ENCODE measurements at regions not wholly inside any gene's neighbourhood (a gene's known extent, or its start where the extent isn't known, plus 50 kb on each side); places are given as distances from the start of the nearest gene placed in this dataset.

- no peak overlapping the region for H3K27ac Mint-ChIP-seq (ENCODE audit: unreplicated experiment)
- intact Hi-C loops (cut with micrococcal nuclease; ENCODE audit: unreplicated experiment) = loop anchor here (1.0 to 10.0 kb wide), 3 partner anchors 249 to 759 kb away; no protein-coding TSS in a partner anchor
- no peaks in the 10 kb centered on the region for H3K27me3 Mint-ChIP-seq (ENCODE audit: unreplicated experiment)
- CTCF ChIA-PET = interaction anchor here (1.1 to 1.6 kb wide), 4 partner anchors 56 to 774 kb away, joined by 3 to 5 read pairs (median 4); no protein-coding TSS in a partner anchor
- peaks cover 25% of the 10 kb centered on the region for H3K4me1 Mint-ChIP-seq (ENCODE audit: low read depth, unreplicated experiment)
- no peak for TF ChIP-seq CTCF (IDR thresholded peaks at IDR 0.05; ENCODE audit: unreplicated experiment)
- no peaks in the 10 kb centered on the region for H3K36me3 Mint-ChIP-seq (ENCODE audit: insufficient read depth, unreplicated experiment)
- DNase-seq = peak; percentile 55
- no peaks in the 10 kb centered on the region for H3K9me3 Mint-ChIP-seq (ENCODE audit: low read depth, unreplicated experiment)
- BruUV-seq (replicated peaks) = no TSS peak
- no peak overlapping the region for H3K4me3 Mint-ChIP-seq (ENCODE audit: low read depth, unreplicated experiment)
Measured at GRCh38 chr5:67493676-67494075, 297.1 kb upstream of the CD180 start.

GRCh38 chr5:67490543-67491321 lies 294.1 kb upstream of the CD180 start:
- no peak for TF ChIP-seq CTCF (IDR thresholded peaks at IDR 0.05; ENCODE audit: unreplicated experiment)
- Mint-ChIP-seq H3K27ac (ENCODE audit: unreplicated experiment) (no peak overlapping the region), H3K4me3 (ENCODE audit: low read depth, unreplicated experiment) (no peak overlapping the region), H3K27me3 (ENCODE audit: unreplicated experiment) (no peaks in the 10 kb centered on the region), H3K36me3 (ENCODE audit: insufficient read depth, unreplicated experiment) (no peaks in the 10 kb centered on the region), H3K9me3 (ENCODE audit: low read depth, unreplicated experiment) (no peaks in the 10 kb centered on the region), H3K4me1 (ENCODE audit: low read depth, unreplicated experiment) (peaks cover 20% of the 10 kb centered on the region)
- BruUV-seq (replicated peaks) = no TSS peak
- no peak for DNase-seq
- CTCF ChIA-PET = no interaction called here
- intact Hi-C loops (cut with micrococcal nuclease; ENCODE audit: unreplicated experiment) = loop anchor here (5.0 to 10.0 kb wide), 2 partner anchors 246 to 762 kb away; no protein-coding TSS in a partner anchor

- Mint-ChIP-seq H3K9me3 (ENCODE audit: low read depth, unreplicated experiment) (no peaks in the 10 kb centered on the region), H3K4me1 (ENCODE audit: low read depth, unreplicated experiment) (peaks cover 6% of the 10 kb centered on the region), H3K36me3 (ENCODE audit: insufficient read depth, unreplicated experiment) (no peaks in the 10 kb centered on the region), H3K4me3 (ENCODE audit: low read depth, unreplicated experiment) (no peak overlapping the region), H3K27ac (ENCODE audit: unreplicated experiment) (no peak overlapping the region), H3K27me3 (ENCODE audit: unreplicated experiment) (no peaks in the 10 kb centered on the region)
- CTCF ChIA-PET = no interaction called here
- TF ChIP-seq CTCF (IDR thresholded peaks at IDR 0.05; ENCODE audit: unreplicated experiment) = no peak
- no peak for DNase-seq
- intact Hi-C loops (cut with micrococcal nuclease; ENCODE audit: unreplicated experiment) = no loop called here
- no TSS peak for BruUV-seq (replicated peaks)
Measured at GRCh38 chr5:67488885-67489284, 292.3 kb upstream of the CD180 start.

DNA sequence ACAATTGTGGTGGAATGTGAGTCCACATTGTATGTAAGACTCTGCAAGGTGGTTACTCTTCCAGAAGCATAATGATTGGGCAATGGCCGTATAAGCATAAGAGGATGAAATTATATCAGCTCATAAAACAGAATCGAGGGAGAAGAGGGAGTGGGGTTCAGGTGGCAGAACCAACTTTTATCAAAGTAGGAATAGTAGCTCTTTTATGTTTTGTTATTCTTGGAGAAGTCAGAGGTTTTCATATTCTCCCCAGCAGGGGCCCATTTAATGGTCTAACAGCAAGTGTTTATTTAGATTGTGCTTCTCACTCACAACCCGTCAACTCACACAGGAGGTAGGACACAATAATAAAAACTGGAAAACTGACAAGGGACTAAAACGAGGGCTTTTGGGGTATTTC lies 291.3 kb upstream of the CD180 start:
- no peaks in the 10 kb centered on the region for H3K9me3 Mint-ChIP-seq (ENCODE audit: low read depth, unreplicated experiment)
- intact Hi-C loops (cut with micrococcal nuclease; ENCODE audit: unreplicated experiment) = no loop called here
- no peak for TF ChIP-seq CTCF (IDR thresholded peaks at IDR 0.05; ENCODE audit: unreplicated experiment)
- H3K36me3 Mint-ChIP-seq (ENCODE audit: insufficient read depth, unreplicated experiment) = no peaks in the 10 kb centered on the region
- no peak overlapping the region for H3K27ac Mint-ChIP-seq (ENCODE audit: unreplicated experiment)
- no peak overlapping the region for H3K4me3 Mint-ChIP-seq (ENCODE audit: low read depth, unreplicated experiment)
- CTCF ChIA-PET = no interaction called here
- no peak for DNase-seq
- no TSS peak for BruUV-seq (replicated peaks)
- H3K4me1 Mint-ChIP-seq (ENCODE audit: low read depth, unreplicated experiment) = no peaks in the 10 kb centered on the region
- H3K27me3 Mint-ChIP-seq (ENCODE audit: unreplicated experiment) = no peaks in the 10 kb centered on the region
